ENCODE measurements at regions not wholly inside any gene's neighbourhood (a gene's known extent, or its start where the extent isn't known, plus 50 kb on each side); places are given as distances from the start of the nearest gene placed in this dataset.

DNA sequence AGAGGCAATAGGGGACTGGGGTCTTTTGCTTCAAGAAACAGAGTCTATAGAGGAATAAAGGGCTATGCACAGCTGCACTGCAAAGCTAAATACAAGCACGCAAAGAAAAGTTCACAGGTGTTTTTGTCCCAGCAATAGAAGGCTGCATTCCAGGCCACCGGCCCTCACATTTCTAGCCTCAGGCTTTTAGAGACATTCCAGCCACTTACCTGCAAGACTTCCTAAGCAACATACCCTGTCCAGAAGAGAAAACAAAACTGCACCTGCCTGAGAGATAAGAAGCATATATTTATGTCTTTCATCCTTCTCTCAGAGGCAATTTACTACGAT is 220.5 kb downstream of the OPA1 start:
- TF ChIP-seq, protein P1, sequence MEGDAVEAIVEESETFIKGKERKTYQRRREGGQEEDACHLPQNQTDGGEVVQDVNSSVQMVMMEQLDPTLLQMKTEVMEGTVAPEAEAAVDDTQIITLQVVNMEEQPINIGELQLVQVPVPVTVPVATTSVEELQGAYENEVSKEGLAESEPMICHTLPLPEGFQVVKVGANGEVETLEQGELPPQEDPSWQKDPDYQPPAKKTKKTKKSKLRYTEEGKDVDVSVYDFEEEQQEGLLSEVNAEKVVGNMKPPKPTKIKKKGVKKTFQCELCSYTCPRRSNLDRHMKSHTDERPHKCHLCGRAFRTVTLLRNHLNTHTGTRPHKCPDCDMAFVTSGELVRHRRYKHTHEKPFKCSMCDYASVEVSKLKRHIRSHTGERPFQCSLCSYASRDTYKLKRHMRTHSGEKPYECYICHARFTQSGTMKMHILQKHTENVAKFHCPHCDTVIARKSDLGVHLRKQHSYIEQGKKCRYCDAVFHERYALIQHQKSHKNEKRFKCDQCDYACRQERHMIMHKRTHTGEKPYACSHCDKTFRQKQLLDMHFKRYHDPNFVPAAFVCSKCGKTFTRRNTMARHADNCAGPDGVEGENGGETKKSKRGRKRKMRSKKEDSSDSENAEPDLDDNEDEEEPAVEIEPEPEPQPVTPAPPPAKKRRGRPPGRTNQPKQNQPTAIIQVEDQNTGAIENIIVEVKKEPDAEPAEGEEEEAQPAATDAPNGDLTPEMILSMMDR (optimal IDR thresholded peaks at IDR 0.05 in 1 of 3, IDR thresholded peaks at IDR 0.05 in 1 of 3, conservative IDR thresholded peaks at IDR 0.05 in 1 of 3; ENCODE audit: extremely low read depth in 1 of 3, insufficient read depth in 2 of 3, low read length in 3 of 3), result no peak
- TF ChIP-seq EZH2 (IDR thresholded peaks at IDR 0.05; ENCODE audit: low read length), result no peak

All from keratinocyte (primary cell).